OCI-LY7 (cell line): ENCODE measurements at regions not wholly inside any gene's neighbourhood (a gene's known extent, or its start where the extent isn't known, plus 50 kb on each side); places are given as distances from the start of the nearest gene placed in this dataset.

Experiments used
- BruUV-seq: library from RNA; stranded (reverse); fragments of 400-500 nt; replicated peaks from 2 replicates; lab custom pipeline; 2021; lab: Mats Ljungman, UMichigan
- CTCF ChIA-PET: fragments of 300-600 bp; sonication (Branson Sonifier 250); formaldehyde crosslinking; loops from one replicate; lab custom pipeline; 2022; ENCODE audit warnings: antibody characterized with exemption; ENCODE audit not compliant: unreplicated experiment; lab: Charles Lee
- POLR2A ChIA-PET: fragments of 300-600 bp; sonication (Branson Sonifier 250); formaldehyde crosslinking; loops from one replicate; lab custom pipeline; 2022; ENCODE audit warnings: antibody characterized with exemption; lab: Charles Lee
- DNase-seq: peaks from one replicate; pipeline ENCODE4 v3.0.0-alpha.2; 2015; ENCODE audit warnings: low spot score
- H2AFZ ChIP-seq: fragments of 200-600 bp; sonication (generic), shearing (Covaris generic); 2 replicates; pipeline ENCODE4 v1.6.1; 2014; ENCODE audit warnings: mild to moderate bottlenecking, antibody characterized with exemption, low read length, moderate library complexity
- H3K27ac ChIP-seq: fragments of 200-600 bp; sonication (generic); 2 replicates; pipeline ENCODE4 v1.5.1; 2014; ENCODE audit warnings: mixed run types, low read depth, mild to moderate bottlenecking, moderate library complexity, low read length, inconsistent platforms; ENCODE audit not compliant: poor library complexity, severe bottlenecking
- H3K36me3 ChIP-seq: fragments of 200-600 bp; sonication (generic); 2 replicates; pipeline ENCODE4 v1.6.1; 2014; ENCODE audit warnings: mild to moderate bottlenecking, antibody characterized with exemption, low read length, moderate library complexity, mixed read lengths; ENCODE audit not compliant: insufficient read depth
- H3K4me1 ChIP-seq: fragments of 200-600 bp; sonication (generic); 2 replicates; pipeline ENCODE4 v1.5.1; 2014; ENCODE audit warnings: mild to moderate bottlenecking, low read length; ENCODE audit not compliant: insufficient read depth, poor library complexity, severe bottlenecking
- H3K4me2 ChIP-seq: fragments of 200-600 bp; sonication (generic); 2 replicates; pipeline ENCODE4 v1.6.1; 2014; ENCODE audit warnings: mild to moderate bottlenecking, low read length
- H3K4me3 ChIP-seq: fragments of 200-600 bp; sonication (generic); 2 replicates; pipeline ENCODE4 v1.5.1; 2014; ENCODE audit warnings: mild to moderate bottlenecking, low read depth, low read length; ENCODE audit not compliant: poor library complexity, severe bottlenecking
- H3K79me2 ChIP-seq: fragments of 200-600 bp; sonication (generic); 2 replicates; pipeline ENCODE4 v1.6.1; 2016; ENCODE audit warnings: low read depth, mild to moderate bottlenecking, low read length, moderate library complexity, mixed read lengths; ENCODE audit not compliant: insufficient read depth
- H3K9me2 ChIP-seq: fragments of 200-600 bp; sonication (generic); 2 replicates; pipeline ENCODE4 v1.6.1; 2016; ENCODE audit warnings: mild to moderate bottlenecking, low read length, mixed read lengths; ENCODE audit not compliant: insufficient read depth
- H3K9me3 ChIP-seq: fragments of 200-600 bp; sonication (generic); 2 replicates; pipeline ENCODE4 v1.6.1; 2014; ENCODE audit warnings: mild to moderate bottlenecking, mixed run types, low read length, mixed read lengths
- H4K20me1 ChIP-seq: fragments of 200-600 bp; sonication (generic); 2 replicates; pipeline ENCODE4 v1.6.1; 2014; ENCODE audit warnings: mild to moderate bottlenecking, antibody characterized with exemption, low read length, moderate library complexity, mixed read lengths; ENCODE audit not compliant: insufficient read depth
- EZH2phosphoT487 ChIP-seq: fragments of 200-600 bp; sonication (generic); IDR thresholded peaks from 2 replicates; pipeline ENCODE4 v1.6.1; 2018; ENCODE audit warnings: low read depth, borderline replicate concordance, mild to moderate bottlenecking, mixed run types, antibody characterized with exemption, low read length, moderate library complexity, mixed read lengths
- intact Hi-C: fragments of 100-400 bp; cut with micrococcal nuclease; formaldehyde crosslinking; loops from one replicate; pipeline ENCODE4 v1.10.0; 2022; ENCODE audit not compliant: unreplicated experiment
- TF ChIP-seq, protein P1 (sequence below): fragments of 200-600 bp; sonication (generic); conservative IDR thresholded peaks from 2 replicates; pipeline ENCODE4 v1.5.1; 2014; ENCODE audit warnings: mild to moderate bottlenecking, antibody characterized with exemption, low read length, moderate library complexity, mixed read lengths

DNA sequence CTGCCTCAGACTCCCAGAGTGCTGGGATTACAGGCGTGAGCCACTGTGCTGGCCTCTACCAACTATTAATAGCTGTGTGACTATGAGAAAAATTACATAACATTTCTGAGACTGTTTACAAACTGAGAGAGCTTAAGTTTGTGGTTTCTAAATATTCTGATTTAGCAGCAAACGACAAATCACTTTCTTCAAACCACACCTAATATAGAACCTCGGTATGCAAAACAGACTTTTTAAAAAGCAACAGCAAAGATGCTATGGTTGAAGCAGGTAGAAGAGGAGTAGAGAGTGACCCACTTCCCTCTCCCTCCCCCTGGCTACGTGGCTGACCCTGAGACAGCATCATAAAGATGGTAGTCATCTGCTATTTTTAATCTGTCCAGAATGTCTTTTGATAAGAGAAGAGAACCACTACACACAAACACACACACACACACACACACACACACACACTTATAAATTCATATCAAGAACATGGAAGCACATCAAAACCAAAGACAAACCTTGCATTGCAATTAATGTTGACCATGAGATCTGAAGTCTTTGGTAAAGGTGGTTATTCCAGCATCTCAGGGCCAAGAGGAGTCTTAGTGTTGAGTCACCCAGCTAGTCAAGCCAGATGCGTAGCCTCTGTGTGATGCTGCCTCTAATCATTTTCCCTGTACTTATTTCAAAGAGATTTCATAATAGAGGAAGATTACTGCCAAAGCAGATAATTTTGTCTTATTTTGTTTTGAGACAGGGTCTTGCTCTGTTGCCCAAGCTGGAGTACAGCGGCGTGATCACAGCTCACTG, 58.1 kb upstream of the TMEM215 start:
- TF ChIP-seq, protein P1, sequence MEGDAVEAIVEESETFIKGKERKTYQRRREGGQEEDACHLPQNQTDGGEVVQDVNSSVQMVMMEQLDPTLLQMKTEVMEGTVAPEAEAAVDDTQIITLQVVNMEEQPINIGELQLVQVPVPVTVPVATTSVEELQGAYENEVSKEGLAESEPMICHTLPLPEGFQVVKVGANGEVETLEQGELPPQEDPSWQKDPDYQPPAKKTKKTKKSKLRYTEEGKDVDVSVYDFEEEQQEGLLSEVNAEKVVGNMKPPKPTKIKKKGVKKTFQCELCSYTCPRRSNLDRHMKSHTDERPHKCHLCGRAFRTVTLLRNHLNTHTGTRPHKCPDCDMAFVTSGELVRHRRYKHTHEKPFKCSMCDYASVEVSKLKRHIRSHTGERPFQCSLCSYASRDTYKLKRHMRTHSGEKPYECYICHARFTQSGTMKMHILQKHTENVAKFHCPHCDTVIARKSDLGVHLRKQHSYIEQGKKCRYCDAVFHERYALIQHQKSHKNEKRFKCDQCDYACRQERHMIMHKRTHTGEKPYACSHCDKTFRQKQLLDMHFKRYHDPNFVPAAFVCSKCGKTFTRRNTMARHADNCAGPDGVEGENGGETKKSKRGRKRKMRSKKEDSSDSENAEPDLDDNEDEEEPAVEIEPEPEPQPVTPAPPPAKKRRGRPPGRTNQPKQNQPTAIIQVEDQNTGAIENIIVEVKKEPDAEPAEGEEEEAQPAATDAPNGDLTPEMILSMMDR, result no peak
- no peak for TF ChIP-seq EZH2phosphoT487
- DNase-seq, result no peak
- Histone ChIP-seq H3K9me3 (no peaks in the 10 kb centered on the region), H3K4me1 (no peaks in the 10 kb centered on the region), H3K4me3 (no peak overlapping the region), H4K20me1 (no peaks in the 10 kb centered on the region), H3K27ac (no peak overlapping the region), H3K79me2 (no peaks in the 10 kb centered on the region), H3K4me2 (no peak overlapping the region), H3K36me3 (no peaks in the 10 kb centered on the region), H3K9me2 (no peaks in the 10 kb centered on the region), H2AFZ (no peak overlapping the region)
- CTCF ChIA-PET, result no interaction called here
- BruUV-seq, result no TSS peak
- intact Hi-C loops, result no loop called here
- POLR2A ChIA-PET, result no interaction called here

DNA sequence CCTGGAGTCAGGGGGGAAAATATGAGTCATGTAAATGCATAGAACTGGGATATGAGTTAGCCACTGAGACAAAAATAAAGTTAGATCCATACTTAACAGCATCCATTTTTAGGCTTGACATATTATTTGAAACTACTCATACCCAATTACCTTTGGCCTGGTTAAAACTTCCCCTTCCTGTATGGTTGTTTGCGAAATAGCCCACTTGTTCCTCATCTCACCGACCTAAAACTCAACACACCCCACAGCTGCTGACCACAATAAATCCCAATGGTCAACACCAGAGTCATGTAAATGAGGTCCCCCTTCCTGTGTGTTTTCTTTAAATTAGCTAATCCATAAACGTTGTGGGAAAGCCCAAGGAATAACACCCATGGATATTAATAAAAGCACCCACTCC, 55.2 kb upstream of the TMEM215 start:
- Histone ChIP-seq H3K4me2 (no peak overlapping the region), H3K79me2 (no peaks in the 10 kb centered on the region), H2AFZ (no peak overlapping the region), H3K36me3 (no peaks in the 10 kb centered on the region), H3K9me2 (no peaks in the 10 kb centered on the region), H3K27ac (no peak overlapping the region), H3K9me3 (no peaks in the 10 kb centered on the region), H3K4me1 (no peaks in the 10 kb centered on the region), H3K4me3 (no peak overlapping the region), H4K20me1 (no peaks in the 10 kb centered on the region)
- no peak for TF ChIP-seq EZH2phosphoT487
- TF ChIP-seq, protein P1, result no peak
- no TSS peak for BruUV-seq
- no peak for DNase-seq
- ChIA-PET CTCF (no interaction called here), POLR2A (interaction anchor here (1.2 kb wide), 1 partner anchor 171 kb away, joined by 4 read pairs; no protein-coding TSS in a partner anchor)
- intact Hi-C loops, result no loop called here
